OCI-LY3 (cell line): ENCODE measurements at regions not wholly inside any gene's neighbourhood (a gene's known extent, or its start where the extent isn't known, plus 50 kb on each side); places are given as distances from the start of the nearest gene placed in this dataset.

Source experiments
- H2AFZ ChIP-seq: fragments of 200-600, 300-600 bp; shearing (Covaris generic); 2 replicates; pipeline ENCODE4 v1.6.0; 2014; ENCODE audit warnings: antibody characterized with exemption, low read depth, low read length
- H3K27ac ChIP-seq: fragments of 200-600, 300-600 bp; sonication (generic); 2 replicates; pipeline ENCODE4 v1.5.1; 2014; ENCODE audit warnings: mild to moderate bottlenecking, low read length, moderate library complexity, mixed read lengths
- H3K27me3 ChIP-seq: fragments of 200-600, 300-600 bp; sonication (generic); 2 replicates; pipeline ENCODE4 v1.6.1; 2014; ENCODE audit warnings: low read depth, low read length, mixed read lengths
- H3K36me3 ChIP-seq: fragments of 200-600, 300-600 bp; sonication (generic); replicated peaks from 2 replicates; pipeline ENCODE3; 2014; ENCODE audit warnings: low read depth, low read length, mixed read lengths
- H3K4me1 ChIP-seq: fragments of 300-600, 200-600 bp; sonication (generic); 2 replicates; pipeline ENCODE4 v1.6.1; 2014; ENCODE audit warnings: low read length, mixed read lengths
- H3K4me2 ChIP-seq: fragments of 200-600, 300-600 bp; sonication (generic); 2 replicates; pipeline ENCODE4 v1.6.1; 2014; ENCODE audit warnings: low read length, mixed read lengths
- H3K4me3 ChIP-seq: fragments of 300-600, 200-600 bp; sonication (generic); 2 replicates; pipeline ENCODE4 v1.5.1; 2014; ENCODE audit warnings: antibody characterized with exemption, mild to moderate bottlenecking, low read length, moderate library complexity
- H3K79me2 ChIP-seq: fragments of 300-600, 200-600 bp; shearing (Covaris generic); 2 replicates; pipeline ENCODE4 v1.6.1; 2014; ENCODE audit warnings: mild to moderate bottlenecking, low read length, mixed read lengths
- H3K9ac ChIP-seq: fragments of 300-600, 200-600 bp; shearing (Covaris generic); 2 replicates; pipeline ENCODE4 v1.6.0; 2014; ENCODE audit warnings: mild to moderate bottlenecking, low read length, moderate library complexity
- H3K9me3 ChIP-seq: fragments of 200-600, 300-600 bp; shearing (Covaris generic); 2 replicates; pipeline ENCODE4 v1.6.1; 2014; ENCODE audit warnings: low read length, mixed read lengths; ENCODE audit not compliant: insufficient read depth
- H4K20me1 ChIP-seq: fragments of 200-600, 300-600 bp; sonication (generic); 2 replicates; pipeline ENCODE4 v1.6.1; 2016; ENCODE audit warnings: low read length, mixed read lengths; ENCODE audit not compliant: insufficient read depth
- CTCF ChIP-seq: fragments of 200-600, 300-600 bp; sonication (generic); IDR thresholded peaks from 2 replicates; pipeline ENCODE4 v1.5.1; 2014; ENCODE audit warnings: antibody characterized with exemption, low read length, low read depth
- EZH2phosphoT487 ChIP-seq: fragments of 200-600 bp; shearing (Covaris generic); IDR thresholded peaks from 2 replicates; pipeline ENCODE4 v1.6.1; 2018; ENCODE audit warnings: antibody characterized with exemption, mixed run types, low read depth

GRCh38 chr9:113728989-113729388 is 147.1 kb upstream of the ZNF618 start:
- Histone ChIP-seq H3K4me2 (no peak overlapping the region), H3K9me3 (peaks cover 3% of the 10 kb centered on the region), H3K4me3 (no peak overlapping the region), H3K79me2 (no peaks in the 10 kb centered on the region), H4K20me1 (no peaks in the 10 kb centered on the region), H3K9ac (no peak overlapping the region), H3K27ac (no peak overlapping the region), H2AFZ (no peak overlapping the region), H3K4me1 (no peaks in the 10 kb centered on the region), H3K36me3 (no peaks in the 10 kb centered on the region), H3K27me3 (peaks cover 38% of the 10 kb centered on the region)
- TF ChIP-seq CTCF (no peak), EZH2phosphoT487 (no peak)

- no peak overlapping the region for H3K4me2 ChIP-seq
- H3K9ac ChIP-seq = no peak overlapping the region
- H3K4me1 ChIP-seq = no peaks in the 10 kb centered on the region
- TF ChIP-seq CTCF = no peak
- no peak for TF ChIP-seq EZH2phosphoT487
- H4K20me1 ChIP-seq = no peaks in the 10 kb centered on the region
- no peak overlapping the region for H2AFZ ChIP-seq
- H3K9me3 ChIP-seq = peaks cover 3% of the 10 kb centered on the region
- H3K27ac ChIP-seq = no peak overlapping the region
- H3K36me3 ChIP-seq = no peaks in the 10 kb centered on the region
- peaks cover 29% of the 10 kb centered on the region for H3K27me3 ChIP-seq
- no peak overlapping the region for H3K4me3 ChIP-seq
- H3K79me2 ChIP-seq = no peaks in the 10 kb centered on the region
Measured at GRCh38 chr9:113734826-113735225, 141.3 kb upstream of the ZNF618 start.

GRCh38 chr9:113737517-113738271 is 138.4 kb upstream of the ZNF618 start:
- H3K4me2 ChIP-seq = no peak overlapping the region
- H3K9me3 ChIP-seq = no peaks in the 10 kb centered on the region
- H3K9ac ChIP-seq = no peak overlapping the region
- H3K27ac ChIP-seq = no peak overlapping the region
- TF ChIP-seq EZH2phosphoT487 (no peak), CTCF (peak; percentile 83)
- peaks cover 24% of the 10 kb centered on the region for H3K27me3 ChIP-seq
- no peak overlapping the region for H3K4me3 ChIP-seq
- H4K20me1 ChIP-seq = no peaks in the 10 kb centered on the region
- H3K79me2 ChIP-seq = no peaks in the 10 kb centered on the region
- H3K36me3 ChIP-seq = no peaks in the 10 kb centered on the region
- no peaks in the 10 kb centered on the region for H3K4me1 ChIP-seq
- no peak overlapping the region for H2AFZ ChIP-seq

- no peak overlapping the region for H3K4me2 ChIP-seq
Measured at GRCh38 chr9:113738496-113738892, 137.6 kb upstream of the ZNF618 start.

More at GRCh38 chr9:113738496-113738892, 137.6 kb upstream of the ZNF618 start:
- no peaks in the 10 kb centered on the region for H4K20me1 ChIP-seq
- H3K9ac ChIP-seq = no peak overlapping the region
- TF ChIP-seq CTCF (no peak), EZH2phosphoT487 (no peak)
- H3K9me3 ChIP-seq = no peaks in the 10 kb centered on the region
- H2AFZ ChIP-seq = no peak overlapping the region
- no peaks in the 10 kb centered on the region for H3K79me2 ChIP-seq
- no peak overlapping the region for H3K27ac ChIP-seq
- no peaks in the 10 kb centered on the region for H3K36me3 ChIP-seq
- H3K4me1 ChIP-seq = no peaks in the 10 kb centered on the region
- H3K4me3 ChIP-seq = no peak overlapping the region
- H3K27me3 ChIP-seq = peaks cover 21% of the 10 kb centered on the region; the same call in 1 of the 2 replicates
